Stimulated activated CD4-positive, alpha-beta T cell treated with anti-CD3 and anti-CD28 coated beads, Interleukin-12 subunit alpha, Interleukin-12 subunit beta, amount 100 ng/mL, for 4 hours (primary cell): ENCODE measurements at regions not wholly inside any gene's neighbourhood (a gene's known extent, or its start where the extent isn't known, plus 50 kb on each side); places are given as distances from the start of the nearest gene placed in this dataset.

ENCODE experiments used
- DNase-seq: peaks from one replicate; pipeline ENCODE4 v3.0.0-alpha.2; 2020

DNA sequence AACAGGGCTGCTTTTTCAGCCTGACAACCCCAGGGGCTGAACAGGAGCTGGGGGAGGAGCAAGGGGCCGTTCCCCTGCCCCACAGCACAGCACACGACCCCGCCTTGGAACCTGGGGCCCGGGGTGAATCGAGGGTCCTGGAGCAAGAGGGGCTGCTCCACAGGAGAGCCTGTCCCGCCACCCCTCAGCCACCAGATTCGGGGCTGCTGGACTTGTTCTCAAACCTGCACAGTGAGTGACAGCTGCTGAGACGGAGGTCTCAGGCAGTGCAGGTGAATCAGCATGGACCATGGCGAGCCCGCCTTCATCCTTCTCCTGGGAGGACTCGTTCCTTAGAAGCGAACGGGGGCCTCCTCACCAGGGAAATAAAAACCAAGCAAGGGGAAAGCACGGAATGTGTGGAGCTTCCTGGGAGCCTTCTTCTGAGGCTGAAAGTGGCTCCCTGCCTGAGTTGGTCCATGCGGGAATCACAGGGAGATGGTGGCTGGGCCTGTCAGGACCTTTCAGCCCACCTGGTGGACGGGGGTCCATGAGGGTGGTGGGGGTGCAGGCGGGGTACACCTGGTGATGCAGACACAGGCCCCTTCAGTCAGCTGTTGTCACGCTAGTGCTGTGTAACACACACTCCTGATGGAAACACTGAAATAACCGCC is 125.4 kb downstream of the SIK1 start:
- no peak for DNase-seq

DNA sequence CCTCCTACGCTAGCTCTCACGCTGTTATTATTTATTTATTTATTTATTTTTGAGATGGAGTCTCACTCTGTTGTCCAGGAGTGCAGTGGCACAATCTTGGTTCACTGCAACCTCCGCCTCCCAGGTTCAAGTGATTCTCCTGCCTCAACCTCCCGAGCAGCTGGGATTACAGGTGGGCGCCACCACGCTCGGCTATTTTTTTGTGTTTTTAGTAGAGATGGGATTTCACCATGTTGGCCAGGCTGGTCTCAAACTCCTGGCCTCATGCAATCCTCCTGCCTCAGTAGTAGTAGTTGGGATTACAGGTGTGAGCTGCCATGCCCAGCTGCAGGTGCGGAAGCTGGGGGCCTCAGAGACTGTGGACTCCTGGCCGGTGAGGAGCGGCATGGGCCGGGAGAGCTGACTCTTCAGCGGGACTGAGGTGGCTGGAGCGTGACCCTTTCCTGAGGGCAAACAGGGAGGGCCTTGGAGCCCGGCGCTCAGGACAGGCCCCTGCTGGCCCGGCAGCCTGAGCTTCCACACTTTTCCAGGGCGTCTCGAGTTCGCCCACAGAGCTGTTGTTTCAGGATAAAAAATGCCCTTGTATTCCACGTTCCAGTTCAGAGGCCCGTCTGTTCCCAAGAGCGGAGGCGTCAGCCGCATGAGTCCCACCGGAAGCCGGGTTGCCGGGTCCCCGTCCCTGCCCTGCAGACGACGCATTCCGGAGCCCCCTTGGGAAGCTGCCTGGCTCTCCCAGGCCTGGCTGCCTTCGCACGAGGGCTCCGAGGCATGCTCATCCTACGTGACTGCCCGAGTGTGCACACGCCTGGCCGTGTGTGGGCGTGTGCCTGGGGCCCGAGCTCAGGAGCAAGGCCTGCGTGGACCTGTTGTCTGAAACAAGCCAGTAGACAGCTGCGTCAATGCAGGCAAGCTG is 126.2 kb downstream of the SIK1 start:
- no peak for DNase-seq

DNA sequence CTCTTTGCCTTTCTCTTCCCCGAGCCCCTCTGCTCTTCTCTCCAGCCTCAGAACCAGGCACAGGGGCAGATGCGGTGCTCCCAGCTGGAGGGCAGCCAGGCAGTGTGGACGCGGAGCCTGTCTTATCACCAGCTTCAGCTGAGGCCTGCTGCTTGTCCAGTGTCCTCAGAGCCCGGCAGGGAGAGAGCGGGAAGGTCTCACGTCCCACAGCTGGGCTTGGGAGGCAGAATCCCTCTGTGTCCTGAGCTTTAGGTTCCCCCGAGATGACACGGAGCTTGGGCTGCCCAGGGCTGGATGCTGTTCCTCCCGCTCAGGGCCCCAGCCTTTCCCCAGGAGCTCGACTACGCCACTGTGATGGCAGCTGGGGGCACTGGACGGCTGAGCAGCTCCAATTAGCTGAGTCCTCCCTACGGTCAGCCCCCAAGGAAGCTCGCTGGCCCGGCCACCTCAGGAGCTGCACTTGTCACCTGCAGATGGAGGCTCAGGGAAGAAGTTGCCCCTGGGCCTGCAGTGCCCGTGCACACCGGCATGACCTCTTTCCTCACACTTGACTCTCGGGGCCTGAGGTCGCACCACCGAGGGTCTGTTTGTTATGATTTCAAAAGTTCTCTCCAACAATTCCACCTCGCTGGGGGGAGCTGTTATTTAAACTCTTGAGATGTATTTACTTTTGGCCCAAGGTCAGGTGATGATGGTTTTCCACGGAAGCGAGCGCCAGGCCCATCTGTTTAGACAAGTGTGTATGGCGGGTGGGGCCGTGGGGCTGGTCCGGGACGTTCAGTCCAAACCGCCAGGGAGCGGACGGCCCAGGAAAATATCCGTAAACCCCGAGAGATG is 127.3 kb downstream of the SIK1 start:
- DNase-seq = no peak

DNA sequence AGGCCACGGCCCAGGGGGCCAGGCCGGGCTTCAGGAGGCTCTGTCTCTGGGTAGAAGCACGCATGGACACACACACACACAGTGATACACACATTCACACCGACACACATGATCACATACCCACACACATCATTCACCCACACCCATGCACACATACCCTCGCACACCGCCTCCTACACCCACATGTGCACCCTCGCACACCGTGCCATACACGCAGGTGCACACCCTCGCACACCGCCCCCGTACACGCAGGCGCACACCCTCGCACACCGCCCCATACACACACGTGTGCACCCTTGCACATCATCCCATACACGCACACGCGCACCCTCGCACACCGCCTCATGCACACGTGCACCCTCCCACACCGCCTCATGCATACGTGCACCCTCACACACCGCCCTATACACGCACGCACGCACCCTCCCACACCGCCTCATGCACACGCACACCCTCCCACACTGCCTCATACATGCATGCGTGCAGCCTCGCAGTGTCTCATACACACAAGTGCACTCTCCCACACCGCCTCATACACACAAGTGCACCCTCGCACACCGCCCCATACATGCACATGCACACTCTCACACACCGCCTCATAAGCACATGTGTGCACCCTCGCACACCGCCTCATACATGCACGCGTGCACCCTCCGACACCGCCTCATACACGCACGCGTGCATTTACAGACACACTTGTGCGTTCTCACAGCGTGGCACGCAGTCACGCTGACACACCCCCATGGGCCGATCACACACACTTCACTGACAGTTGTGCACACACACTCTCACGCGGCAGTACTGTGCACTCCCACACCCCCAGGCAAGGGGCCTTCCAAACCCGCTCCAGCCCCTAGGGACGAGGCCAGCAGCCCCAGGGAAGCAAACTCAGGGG is 128.1 kb downstream of the SIK1 start:
- no peak for DNase-seq

DNA sequence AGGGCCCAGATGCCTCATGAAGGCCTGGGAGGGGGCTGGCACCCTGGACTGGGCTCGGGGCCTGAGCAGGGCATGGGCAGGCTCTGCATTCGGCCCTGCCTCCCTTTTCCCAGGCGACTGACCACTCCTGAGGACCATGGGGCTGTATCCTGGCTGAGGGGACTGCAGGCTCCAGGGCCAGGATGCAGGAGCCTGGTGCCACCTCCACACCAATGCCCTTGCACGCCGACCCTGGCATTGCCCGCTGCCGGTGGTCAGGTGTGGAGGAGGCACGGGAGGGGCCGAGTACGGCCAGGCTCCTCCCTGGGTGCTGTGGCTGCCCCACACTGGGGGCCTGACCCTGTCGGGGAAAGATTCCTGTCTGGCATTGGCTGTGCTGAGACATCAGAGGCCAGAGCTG is 128.9 kb downstream of the SIK1 start:
- DNase-seq = no peak

DNA sequence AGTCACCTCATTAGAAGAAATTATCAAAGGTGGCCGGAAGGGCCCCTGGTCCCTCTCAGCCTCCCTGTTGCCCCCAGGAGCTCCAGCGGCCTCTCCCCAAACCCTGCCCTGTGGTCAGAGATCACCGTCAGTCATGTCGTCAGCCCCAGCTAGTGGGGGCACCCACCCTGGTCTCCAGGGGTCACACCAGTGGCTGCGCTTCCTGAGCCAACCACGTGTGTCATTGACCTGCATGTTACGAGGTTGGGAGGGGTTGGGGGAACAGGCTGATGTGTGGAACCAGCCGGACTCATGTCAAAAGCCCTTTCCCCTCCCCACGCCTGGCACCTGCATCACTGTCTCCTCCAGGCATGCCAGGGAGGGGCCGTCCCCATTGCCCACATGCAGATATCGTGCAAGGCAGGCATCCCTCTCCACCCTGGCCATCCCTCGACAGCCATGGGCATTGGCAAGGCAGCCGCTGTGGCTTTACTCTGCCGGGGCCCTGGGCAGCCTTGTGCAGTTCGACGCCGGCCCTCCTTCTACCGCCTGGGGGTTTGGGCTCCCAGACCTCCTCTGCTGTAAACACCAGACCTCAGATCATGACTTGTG is 128.7 kb downstream of the CRYAA start:
- DNase-seq = no peak

DNA sequence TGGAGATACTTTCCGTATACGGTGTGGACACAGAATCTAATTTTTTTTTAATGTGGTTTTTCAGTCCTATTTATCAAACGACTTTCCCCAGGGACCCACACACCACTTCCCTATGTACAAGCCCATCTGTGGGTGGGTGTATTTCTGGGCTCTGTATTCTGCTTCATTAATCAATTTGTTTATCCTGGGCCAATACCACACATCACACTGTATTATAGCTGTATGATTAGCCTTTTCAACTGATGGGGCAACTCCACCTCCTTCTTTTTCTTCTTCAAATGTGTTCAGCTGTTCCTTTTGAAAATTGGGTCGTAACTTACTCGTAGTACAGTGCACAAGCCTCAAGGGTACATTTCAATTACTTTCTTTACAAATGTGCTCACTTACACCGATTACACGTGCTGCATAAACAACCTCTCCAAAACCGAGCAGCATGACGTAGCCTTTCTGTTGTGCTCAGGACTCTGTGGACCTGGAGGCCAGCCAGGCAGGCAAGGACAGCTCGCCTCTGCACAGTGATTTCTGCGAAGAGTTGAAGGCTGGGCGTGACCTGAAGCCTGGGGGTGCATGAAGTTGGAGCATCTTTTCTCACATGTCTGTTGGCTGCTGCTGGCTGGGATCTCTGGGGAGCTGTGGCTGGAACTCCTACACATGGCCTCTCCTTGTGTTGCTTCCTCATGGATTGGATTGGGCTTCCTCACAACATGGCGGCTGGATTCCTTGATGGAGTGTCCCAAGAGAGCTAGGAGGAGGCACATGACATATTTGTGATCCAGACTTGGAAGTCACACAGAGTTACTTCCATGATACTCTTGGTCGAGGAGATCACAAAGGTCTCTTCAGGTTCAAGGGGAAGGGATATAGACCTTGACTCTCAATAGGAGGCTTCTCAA is 126.5 kb downstream of the CRYAA start:
- no peak for DNase-seq

DNA sequence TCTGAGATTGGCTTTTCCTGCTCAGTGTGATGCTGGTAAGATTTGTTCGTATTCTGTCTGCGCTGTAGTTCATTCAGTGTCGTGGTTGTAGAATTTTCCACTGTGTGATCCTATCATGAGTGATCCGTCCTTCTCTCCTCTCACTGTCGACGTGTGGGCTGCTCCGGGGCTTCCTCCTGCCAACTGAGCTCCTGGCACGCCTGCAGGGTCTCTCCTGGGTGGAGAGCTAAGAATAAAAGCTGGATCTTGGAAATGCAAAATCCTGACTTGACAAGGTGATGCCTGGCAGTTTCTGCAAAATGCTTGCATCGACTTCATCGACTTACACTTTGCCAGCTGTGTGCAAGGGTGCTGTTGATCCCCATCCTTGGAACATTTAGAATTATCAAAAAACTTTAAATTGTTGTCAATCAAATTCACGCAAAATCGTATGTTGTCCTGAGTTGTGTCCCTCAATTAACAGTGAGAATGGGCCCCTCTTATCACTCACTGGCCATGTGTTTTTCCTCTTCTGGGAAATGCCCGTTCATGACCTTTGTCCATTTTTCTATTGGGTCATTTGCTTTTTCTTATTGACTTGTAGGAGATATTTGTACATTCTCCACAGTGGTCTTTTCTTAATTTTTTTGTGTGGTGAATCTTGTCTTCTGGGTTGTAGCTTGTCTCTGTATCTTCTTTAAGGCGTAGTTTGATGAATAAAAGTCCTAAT is 125.5 kb downstream of the CRYAA start:
- DNase-seq = no peak

DNA sequence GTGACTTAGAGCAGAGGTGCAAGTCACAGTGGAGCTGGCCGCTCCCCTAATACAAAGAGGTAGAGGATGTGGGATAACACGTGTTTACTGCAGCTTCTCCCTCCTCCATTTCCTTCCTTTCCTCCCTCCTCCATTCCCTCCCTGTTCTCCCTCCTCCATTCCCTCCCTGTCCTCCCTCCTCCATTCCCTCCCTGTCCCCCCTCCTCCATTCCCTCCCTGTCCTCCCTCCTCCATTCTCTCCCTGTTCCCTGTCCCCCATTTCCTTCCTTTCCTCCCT is 124.0 kb downstream of the CRYAA start:
- no peak for DNase-seq

DNA sequence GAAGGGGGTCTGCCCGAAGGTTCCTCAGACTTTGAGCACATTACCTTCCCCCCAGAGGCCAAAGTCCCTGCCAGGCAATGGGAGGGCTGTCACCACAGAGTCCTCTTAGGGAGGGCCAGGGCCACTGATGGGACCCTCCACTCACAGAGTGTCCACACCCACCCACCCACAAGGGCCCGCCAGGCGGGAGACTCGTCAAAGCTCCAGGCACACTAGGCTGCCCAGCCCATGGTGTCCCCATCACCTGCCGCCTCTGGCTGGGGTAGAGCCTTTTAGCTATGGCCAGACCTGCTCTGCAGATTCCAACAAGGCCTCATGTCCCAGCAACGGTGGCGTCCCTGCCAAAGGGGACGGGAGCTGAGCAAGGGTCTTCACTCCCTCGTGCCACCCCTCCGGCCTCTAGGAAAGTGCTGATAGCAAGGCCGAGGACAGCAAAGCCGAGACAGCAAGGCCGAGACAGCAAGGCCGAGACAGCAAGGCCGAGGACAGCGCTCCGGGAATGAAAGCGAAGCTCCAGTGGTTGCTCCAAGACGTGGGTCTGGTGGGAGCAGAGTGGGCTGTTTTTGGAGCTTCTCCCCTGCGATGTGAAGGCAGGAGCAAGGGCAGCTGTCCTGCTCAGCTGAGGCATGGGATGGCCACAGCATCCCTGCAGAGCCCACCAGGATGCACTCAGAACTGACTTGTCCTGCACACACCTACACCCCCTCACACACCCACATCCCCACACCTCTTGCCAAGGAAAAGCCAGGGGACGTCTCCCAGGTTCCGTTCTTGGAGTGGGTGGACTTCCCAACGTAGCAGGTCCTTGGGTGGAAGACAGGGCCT is 123.4 kb downstream of the CRYAA start:
- DNase-seq = no peak

DNA sequence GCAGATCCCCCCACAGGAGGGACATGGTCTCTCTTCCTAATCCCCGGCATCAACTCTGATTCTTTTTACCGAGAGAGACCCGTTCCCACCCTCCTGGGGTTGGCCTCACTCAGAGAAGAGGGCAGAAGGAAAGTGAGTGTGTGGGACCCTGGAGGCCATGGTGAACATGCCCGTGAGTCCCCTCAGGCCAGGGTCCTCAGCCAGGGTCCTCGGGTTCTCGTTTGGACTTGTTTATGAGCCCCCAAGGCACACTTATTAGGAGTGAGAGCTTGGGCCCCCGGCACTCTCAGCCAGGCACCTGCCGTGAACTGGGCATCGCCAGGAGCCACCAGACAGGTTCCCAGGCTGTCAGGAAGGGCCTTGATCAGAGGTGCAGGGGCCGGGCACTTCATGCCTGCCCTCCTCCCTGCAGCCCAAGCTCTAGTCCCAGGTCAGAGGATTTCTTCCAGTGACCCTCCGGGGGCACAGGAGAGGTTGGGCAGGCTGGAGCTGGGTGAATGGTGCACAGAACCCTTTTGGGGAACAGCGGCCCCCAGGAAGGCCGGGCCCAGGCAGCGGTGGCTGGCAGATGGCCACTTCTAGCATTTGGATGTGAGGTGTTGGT is 122.6 kb downstream of the CRYAA start:
- no peak for DNase-seq

DNA sequence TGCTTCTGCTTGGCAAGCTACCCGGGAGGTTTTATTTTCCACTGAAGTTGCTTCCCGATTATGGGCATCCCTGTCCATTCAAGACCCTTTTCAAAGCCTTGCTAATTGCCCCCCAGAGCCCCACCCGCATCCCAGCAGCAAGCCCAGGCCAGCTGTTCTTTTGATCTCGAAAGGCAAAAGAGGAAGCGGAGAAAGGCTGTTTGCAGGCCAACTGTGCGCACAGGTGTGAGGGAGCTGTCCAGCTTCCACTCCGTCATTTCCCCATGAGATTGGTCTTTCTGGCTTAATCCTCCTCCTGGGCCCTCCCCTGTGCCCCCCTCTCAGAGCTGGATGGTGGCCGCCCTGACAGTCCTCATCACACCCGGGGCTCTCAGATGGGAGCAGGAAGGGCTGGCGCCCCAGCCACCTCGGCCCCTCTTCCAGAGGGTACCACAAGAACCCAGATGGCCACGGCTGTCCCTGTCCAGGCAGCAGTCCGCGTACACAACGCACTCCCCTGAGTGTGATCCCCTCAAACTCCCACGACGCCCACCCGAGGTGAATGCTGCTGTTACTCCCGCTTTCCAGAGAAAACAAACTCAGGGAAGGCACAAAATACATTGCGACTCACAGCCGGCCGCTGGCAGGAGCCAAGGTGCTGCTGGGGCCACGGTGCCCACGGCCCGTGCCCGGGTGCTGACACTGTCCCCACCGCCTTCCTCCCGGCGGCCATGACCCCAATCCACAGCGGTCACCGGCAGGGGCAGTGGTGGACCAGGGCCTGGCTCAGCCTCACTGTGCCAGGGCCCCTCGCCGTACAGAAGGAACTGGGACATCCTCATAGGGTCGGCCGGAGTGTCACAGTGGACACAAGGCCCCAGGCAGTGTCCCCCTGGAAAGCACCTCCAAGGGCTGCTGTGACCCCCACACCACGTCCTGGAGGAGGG is 121.9 kb downstream of the CRYAA start:
- no peak for DNase-seq

DNA sequence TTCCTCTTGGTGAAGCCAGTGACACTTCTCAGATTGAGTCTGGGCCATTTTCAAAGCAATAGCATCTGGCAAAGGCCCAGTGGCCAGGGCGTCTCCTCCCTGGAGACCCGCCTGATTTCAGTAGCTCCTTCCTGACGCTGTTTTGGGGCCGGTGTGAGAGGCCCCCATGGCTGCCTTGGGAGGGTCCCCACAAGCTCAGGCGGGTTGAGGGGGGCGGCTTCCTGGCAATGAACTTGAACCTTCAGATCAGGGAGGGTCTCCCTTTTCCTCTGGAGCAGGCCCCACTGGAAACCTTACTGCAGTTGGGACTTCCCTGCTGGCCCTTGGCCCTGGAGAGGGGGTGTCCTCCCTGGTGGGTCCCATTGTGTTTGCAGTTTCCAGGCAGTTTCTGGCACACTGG is 121.2 kb downstream of the CRYAA start:
- no peak for DNase-seq

DNA sequence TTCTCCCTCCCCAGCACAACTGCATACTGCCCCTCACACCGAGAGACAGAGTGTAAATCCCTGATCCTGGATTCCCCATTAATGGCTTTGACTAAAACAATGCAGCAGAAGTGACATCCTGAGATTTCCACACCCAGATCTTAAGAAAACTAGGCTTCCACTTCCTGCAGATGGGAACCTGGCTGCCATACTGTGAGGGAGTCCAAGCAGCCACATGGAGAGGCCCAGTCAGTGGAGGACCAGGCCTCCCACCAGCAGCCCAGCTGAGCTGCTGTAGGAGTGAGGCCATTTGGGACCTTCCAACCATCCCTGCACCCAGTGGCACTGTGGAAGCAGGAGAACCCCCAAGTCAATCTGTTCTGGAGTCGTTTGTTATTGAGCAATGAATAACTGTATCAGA is 120.6 kb downstream of the CRYAA start:
- DNase-seq = no peak

DNA sequence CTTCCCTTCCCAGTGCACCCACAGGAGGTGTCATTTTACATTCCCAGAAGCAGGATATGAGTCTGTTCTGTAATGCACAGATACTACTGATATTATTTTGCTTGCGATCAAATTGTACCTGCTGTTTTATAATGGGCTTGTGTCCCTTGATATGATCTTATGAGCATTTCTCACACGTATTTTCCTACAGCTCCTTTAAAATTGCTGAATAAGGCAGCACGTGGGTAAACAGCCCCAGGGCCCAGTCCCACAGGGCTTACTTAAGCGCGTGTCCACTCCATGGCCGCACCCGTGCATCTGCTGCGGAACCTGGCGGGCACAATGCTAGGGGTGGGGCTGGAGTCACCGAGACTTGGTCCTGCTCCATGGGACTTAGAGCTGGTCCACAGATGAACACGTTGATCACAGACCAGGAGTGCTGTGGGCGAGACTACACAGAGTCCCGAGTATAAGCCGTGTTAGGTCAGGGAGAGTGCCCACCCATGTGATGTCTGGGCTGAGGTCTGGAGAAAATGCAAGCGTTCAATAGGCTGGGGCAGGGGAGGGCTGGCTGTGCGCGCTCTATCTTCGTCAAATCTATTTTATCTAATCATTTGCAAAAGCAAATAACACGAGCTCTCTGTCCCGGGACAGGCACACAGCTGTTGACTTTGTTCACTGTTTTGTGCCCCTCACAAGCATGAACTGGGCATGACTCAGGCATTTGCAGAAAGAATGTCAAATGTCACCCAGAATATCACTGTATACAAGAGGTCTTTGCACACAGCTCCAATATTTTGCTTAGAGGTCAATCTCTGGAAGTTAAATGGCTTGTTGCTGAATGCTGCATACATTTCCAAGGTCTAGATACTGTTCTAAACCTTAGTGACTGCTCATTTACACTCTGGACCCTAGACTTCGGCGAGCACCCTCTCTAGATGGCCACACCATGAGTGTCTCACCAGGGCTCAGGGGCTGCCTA is 119.3 kb downstream of the CRYAA start:
- DNase-seq = no peak

DNA sequence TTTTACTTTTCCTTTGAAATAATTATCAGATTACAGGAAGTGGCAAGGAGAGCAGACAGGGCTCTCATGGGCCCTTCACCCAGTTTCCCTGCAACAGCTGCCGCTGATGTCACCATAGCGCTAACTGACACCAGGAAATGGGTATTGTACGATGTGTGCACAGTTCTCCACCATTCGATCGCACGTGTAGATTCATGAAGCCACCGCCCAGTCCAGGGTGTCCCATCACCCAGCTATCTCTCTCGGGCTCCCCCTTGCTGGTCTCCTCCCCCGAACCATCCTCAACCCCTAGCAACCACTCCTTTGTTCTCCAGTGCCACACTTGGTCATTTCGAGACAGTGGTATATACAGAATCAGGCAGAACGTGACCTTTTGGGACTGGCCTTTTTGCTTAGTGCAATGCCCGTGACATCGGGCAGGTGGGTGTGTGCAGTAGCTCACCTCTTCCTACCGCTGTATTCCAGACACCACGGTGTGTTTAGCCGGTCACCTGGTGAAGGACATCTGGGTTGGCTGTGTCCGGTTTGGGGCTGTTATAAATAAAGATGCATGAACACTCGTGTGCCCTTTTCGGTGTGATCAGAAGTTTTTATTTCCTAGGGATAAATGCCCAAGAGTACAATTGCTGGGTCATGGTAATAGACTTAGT is 118.4 kb downstream of the CRYAA start:
- DNase-seq = no peak
